ENCODE measurements at regions not wholly inside any gene's neighbourhood (a gene's known extent, or its start where the extent isn't known, plus 50 kb on each side); places are given as distances from the start of the nearest gene placed in this dataset.

GRCh38 chr12:82565966-82566365 lies 120.7 kb upstream of the TMTC2 start:
- no peak for TF ChIP-seq ZFX (IDR thresholded peaks at IDR 0.05)
- no peak for TF ChIP-seq CTCF (conservative IDR thresholded peaks at IDR 0.05)
- H3K27ac ChIP-seq: no peak overlapping the region

- H3K27ac ChIP-seq: no peak overlapping the region
- TF ChIP-seq CTCF (conservative IDR thresholded peaks at IDR 0.05) (no peak), ZFX (IDR thresholded peaks at IDR 0.05) (no peak)
These were observed 119.0 kb upstream of the TMTC2 start for GRCh38 chr12:82567688-82568087.

GRCh38 chr12:82574191-82574590 lies 112.5 kb upstream of the TMTC2 start:
- H3K27ac ChIP-seq: no peak overlapping the region
- no peak for TF ChIP-seq CTCF (conservative IDR thresholded peaks at IDR 0.05)
- no peak for TF ChIP-seq ZFX (IDR thresholded peaks at IDR 0.05)

- TF ChIP-seq CTCF (conservative IDR thresholded peaks at IDR 0.05) (no peak), ZFX (IDR thresholded peaks at IDR 0.05) (no peak)
- H3K27ac ChIP-seq: no peak overlapping the region
These were observed 108.0 kb upstream of the TMTC2 start for GRCh38 chr12:82578725-82579124.

GRCh38 chr12:82583756-82584155 lies 103.0 kb upstream of the TMTC2 start:
- TF ChIP-seq ZFX (IDR thresholded peaks at IDR 0.05) (no peak), CTCF (conservative IDR thresholded peaks at IDR 0.05) (no peak)
- H3K27ac ChIP-seq: no peak overlapping the region

- TF ChIP-seq CTCF (conservative IDR thresholded peaks at IDR 0.05): no peak
- TF ChIP-seq ZFX (IDR thresholded peaks at IDR 0.05): no peak
- no peak overlapping the region for H3K27ac ChIP-seq
These were observed 93.6 kb upstream of the TMTC2 start for GRCh38 chr12:82593143-82593542.

GRCh38 chr12:82593901-82594396 lies 92.8 kb upstream of the TMTC2 start:
- H3K27ac ChIP-seq: no peak overlapping the region
- TF ChIP-seq ZFX (IDR thresholded peaks at IDR 0.05) (no peak), CTCF (conservative IDR thresholded peaks at IDR 0.05) (no peak)
